ENCODE measurements at regions not wholly inside any gene's neighbourhood (a gene's known extent, or its start where the extent isn't known, plus 50 kb on each side); places are given as distances from the start of the nearest gene placed in this dataset.

GRCh38 chr21:24994717-24995116 is 612.6 kb downstream of the MRPL39 start:
- no peak for TF ChIP-seq EGR1 (IDR thresholded peaks at IDR 0.05; ENCODE audit: low read depth in 2 of 2)
- no peak for TF ChIP-seq CTCF (IDR thresholded peaks at IDR 0.05; ENCODE audit: low read depth, low read length, missing input control)
- no peak for TF ChIP-seq JUND (IDR thresholded peaks at IDR 0.05)
- no peak for TF ChIP-seq NR2F2 (IDR thresholded peaks at IDR 0.05)
- no peak for TF ChIP-seq ATF3 (IDR thresholded peaks at IDR 0.05)
- TF ChIP-seq FOXA2 (IDR thresholded peaks at IDR 0.05) = no peak
- no peak for TF ChIP-seq RXRA (IDR thresholded peaks at IDR 0.05)
- TF ChIP-seq TAF1 (conservative IDR thresholded peaks at IDR 0.05) = no peak
- no peak for TF ChIP-seq SP1 (IDR thresholded peaks at IDR 0.05)
- no peak for TF ChIP-seq GABPA (IDR thresholded peaks at IDR 0.05 in 1 of 2, conservative IDR thresholded peaks at IDR 0.05 in 1 of 2)
- TF ChIP-seq RAD21 (IDR thresholded peaks at IDR 0.05) = no peak
- no peak for TF ChIP-seq ZBTB33 (IDR thresholded peaks at IDR 0.05)
- no peak for TF ChIP-seq FOXA1 (IDR thresholded peaks at IDR 0.05)
- no peak for TF ChIP-seq HNF4G (IDR thresholded peaks at IDR 0.05)
- no peak for TF ChIP-seq YY1 (IDR thresholded peaks at IDR 0.05)
- TF ChIP-seq REST (IDR thresholded peaks at IDR 0.05) = no peak
- H3K27me3 ChIP-seq (ENCODE audit: control insufficient read depth in 4 of 4, insufficient read depth in 4 of 4, low read length in 3 of 4) = no peaks in the 10 kb centered on the region
- no peak overlapping the region for H3K9ac ChIP-seq (ENCODE audit: low read depth in 1 of 2, low read length in 2 of 2)
- H3K27ac ChIP-seq (ENCODE audit: low read depth in 1 of 2, low read length in 2 of 2) = no peak overlapping the region
- DNase-seq (ENCODE audit: low spot score) = no peak
- no peaks in the 10 kb centered on the region for H3K4me1 ChIP-seq (ENCODE audit: control insufficient read depth in 4 of 4, insufficient read depth in 4 of 4, low read length in 3 of 4)
- H3K9me3 ChIP-seq (ENCODE audit: control insufficient read depth in 4 of 4, low read length in 3 of 4) = no peaks in the 10 kb centered on the region
- no peaks in the 10 kb centered on the region for H3K36me3 ChIP-seq (ENCODE audit: control insufficient read depth in 4 of 4, insufficient read depth in 3 of 4, low read depth in 1 of 4, low read length in 3 of 4)
- 84% methylated on average over 4 of the region's 4 CpGs for WGBS
- no peak overlapping the region for H3K4me3 ChIP-seq (ENCODE audit: low read depth in 1 of 3, low read length in 3 of 3)

- Histone ChIP-seq H3K27me3 (ENCODE audit: control insufficient read depth in 4 of 4, insufficient read depth in 4 of 4, low read length in 3 of 4) (no peaks in the 10 kb centered on the region), H3K9me3 (ENCODE audit: control insufficient read depth in 4 of 4, low read length in 3 of 4) (no peaks in the 10 kb centered on the region), H3K9ac (ENCODE audit: low read depth in 1 of 2, low read length in 2 of 2) (no peak overlapping the region), H3K4me3 (ENCODE audit: low read depth in 1 of 3, low read length in 3 of 3) (no peak overlapping the region), H3K27ac (ENCODE audit: low read depth in 1 of 2, low read length in 2 of 2) (no peak overlapping the region), H3K4me1 (ENCODE audit: control insufficient read depth in 4 of 4, insufficient read depth in 4 of 4, low read length in 3 of 4) (no peaks in the 10 kb centered on the region), H3K36me3 (ENCODE audit: control insufficient read depth in 4 of 4, insufficient read depth in 3 of 4, low read depth in 1 of 4, low read length in 3 of 4) (no peaks in the 10 kb centered on the region)
- DNase-seq (ENCODE audit: low spot score) = no peak
- no peak for TF ChIP-seq FOXA2 (IDR thresholded peaks at IDR 0.05)
- TF ChIP-seq MAX (IDR thresholded peaks at IDR 0.05) = no peak
- TF ChIP-seq YY1 (IDR thresholded peaks at IDR 0.05) = no peak
- no peak for TF ChIP-seq ATF3 (IDR thresholded peaks at IDR 0.05)
- no peak for TF ChIP-seq NR2F2 (IDR thresholded peaks at IDR 0.05)
- no peak for TF ChIP-seq RAD21 (IDR thresholded peaks at IDR 0.05)
- no peak for TF ChIP-seq FOXA1 (IDR thresholded peaks at IDR 0.05)
- TF ChIP-seq HNF4G (IDR thresholded peaks at IDR 0.05) = no peak
- TF ChIP-seq RXRA (IDR thresholded peaks at IDR 0.05) = no peak
- TF ChIP-seq EGR1 (IDR thresholded peaks at IDR 0.05; ENCODE audit: low read depth in 2 of 2) = no peak
- no peak for TF ChIP-seq HNF4A (conservative IDR thresholded peaks at IDR 0.05)
- TF ChIP-seq TAF1 (conservative IDR thresholded peaks at IDR 0.05) = no peak
- TF ChIP-seq REST (IDR thresholded peaks at IDR 0.05) = no peak
- no peak for TF ChIP-seq SP1 (IDR thresholded peaks at IDR 0.05)
- no peak for TF ChIP-seq GABPA (IDR thresholded peaks at IDR 0.05 in 1 of 2, conservative IDR thresholded peaks at IDR 0.05 in 1 of 2)
Measured at GRCh38 chr21:24989516-24989915, 617.8 kb downstream of the MRPL39 start.
